ENCODE measurements at regions not wholly inside any gene's neighbourhood (a gene's known extent, or its start where the extent isn't known, plus 50 kb on each side); places are given as distances from the start of the nearest gene placed in this dataset.

- H3K27ac ChIP-seq = no peak overlapping the region
- intact Hi-C loops (cut with DNase I) = no loop called here
- 41 to 58% (median 46%) methylated on average over 2 of the region's 2 CpGs for WGBS, 4 donors
Observed at GRCh38 chr5:143551820-143552251, 148.3 kb upstream of the NR3C1 start.

GRCh38 chr5:143550986-143551630 is 147.6 kb upstream of the NR3C1 start:
- no peak overlapping the region for H3K27ac ChIP-seq
- DNase-seq (no peak), ATAC-seq (no peak)
- intact Hi-C loops (cut with DNase I) = no loop called here
- H3K4me3 ChIP-seq = no peak overlapping the region
- WGBS, 4 donors = 96 to 97% (median 96%) methylated on average over 2 of the region's 2 CpGs
- no peaks in the 10 kb centered on the region for H3K36me3 ChIP-seq
- TF ChIP-seq CTCF (IDR thresholded peaks at IDR 0.05) (no peak), POLR2A (IDR thresholded peaks at IDR 0.05) (no peak)
- peaks cover 0 to 11% (median 0%) of the 10 kb centered on the region in 12 donors for H3K9me3 ChIP-seq
- no peaks in the 10 kb centered on the region for H3K27me3 ChIP-seq
- H3K4me1 ChIP-seq = peaks cover 0 to 11% (median 0%) of the 10 kb centered on the region in 12 donors

More at GRCh38 chr5:143551820-143552251, 148.3 kb upstream of the NR3C1 start:
- ATAC-seq = no peak
- H3K36me3 ChIP-seq = no peaks in the 10 kb centered on the region
- no peak for TF ChIP-seq CTCF (IDR thresholded peaks at IDR 0.05)
- TF ChIP-seq POLR2A (IDR thresholded peaks at IDR 0.05) = no peak
- H3K4me3 ChIP-seq = no peak overlapping the region
- peaks cover 0 to 15% (median under 1%) of the 10 kb centered on the region in 12 donors for H3K4me1 ChIP-seq
- no peaks in the 10 kb centered on the region for H3K27me3 ChIP-seq
- DNase-seq = no peak
- H3K9me3 ChIP-seq = peaks cover 0 to 10% (median 0%) of the 10 kb centered on the region in 12 donors

- peaks cover 0 to 11% (median 0%) of the 10 kb centered on the region in 12 donors for H3K9me3 ChIP-seq
- ATAC-seq (no peak), DNase-seq (no peak)
- intact Hi-C loops (cut with DNase I) = no loop called here
- peaks cover 0 to 19% (median 7%) of the 10 kb centered on the region in 12 donors for H3K4me1 ChIP-seq
- no peak overlapping the region for H3K27ac ChIP-seq
- H3K36me3 ChIP-seq = no peaks in the 10 kb centered on the region
- TF ChIP-seq POLR2A (IDR thresholded peaks at IDR 0.05) (no peak), CTCF (IDR thresholded peaks at IDR 0.05) (no peak)
- H3K27me3 ChIP-seq = no peaks in the 10 kb centered on the region
- H3K4me3 ChIP-seq = no peak overlapping the region
Observed at GRCh38 chr5:143547342-143547741, 143.9 kb upstream of the NR3C1 start.

- intact Hi-C loops (cut with DNase I) = no loop called here
Observed at GRCh38 chr5:143546394-143546793, 142.9 kb upstream of the NR3C1 start.

More at GRCh38 chr5:143546394-143546793, 142.9 kb upstream of the NR3C1 start:
- Histone ChIP-seq H3K4me1 (peaks cover 0 to 19% (median 7%) of the 10 kb centered on the region in 12 donors), H3K9me3 (peaks cover 0 to 11% (median 0%) of the 10 kb centered on the region in 12 donors), H3K36me3 (no peaks in the 10 kb centered on the region), H3K4me3 (no peak overlapping the region), H3K27me3 (no peaks in the 10 kb centered on the region), H3K27ac (no peak overlapping the region)
- ATAC-seq (no peak), DNase-seq (no peak)
- TF ChIP-seq POLR2A (IDR thresholded peaks at IDR 0.05) = no peak
- no peak for TF ChIP-seq CTCF (IDR thresholded peaks at IDR 0.05)

All from heart left ventricle (tissue), 16 donors.